ENCODE measurements at regions not wholly inside any gene's neighbourhood (a gene's known extent, or its start where the extent isn't known, plus 50 kb on each side); places are given as distances from the start of the nearest gene placed in this dataset.

GRCh38 chrX:17930850-17931249 is 69.8 kb upstream of the RAI2 start:
- DNase-seq (ENCODE audit: low read depth in 3 of 3, low spot score in 2 of 3), result no peak

GRCh38 chrX:17923546-17923945 is 62.4 kb upstream of the RAI2 start:
- DNase-seq (ENCODE audit: low read depth in 3 of 3, low spot score in 2 of 3), result no peak

GRCh38 chrX:17922303-17922702 is 61.2 kb upstream of the RAI2 start:
- DNase-seq (ENCODE audit: low read depth in 3 of 3, low spot score in 2 of 3), result no peak

GRCh38 chrX:17919896-17920446 is 58.9 kb upstream of the RAI2 start:
- DNase-seq (ENCODE audit: low read depth in 3 of 3, low spot score in 2 of 3), result no peak

GRCh38 chrX:17917945-17918577 is 57.0 kb upstream of the RAI2 start:
- DNase-seq (ENCODE audit: low read depth in 3 of 3, low spot score in 2 of 3), result no peak

- no peak for DNase-seq (ENCODE audit: low read depth in 3 of 3, low spot score in 2 of 3)
These were observed 52.7 kb upstream of the RAI2 start for GRCh38 chrX:17913801-17914200.
